LNCAP (cell line): ENCODE measurements at regions not wholly inside any gene's neighbourhood (a gene's known extent, or its start where the extent isn't known, plus 50 kb on each side); places are given as distances from the start of the nearest gene placed in this dataset.

ENCODE experiments used
- TF ChIP-seq, protein P1 (sequence below): fragments of 450-650 bp; IDR thresholded peaks from 2 replicates; pipeline ENCODE4 v1.5.1; 2017; ENCODE audit warnings: mild to moderate bottlenecking

DNA sequence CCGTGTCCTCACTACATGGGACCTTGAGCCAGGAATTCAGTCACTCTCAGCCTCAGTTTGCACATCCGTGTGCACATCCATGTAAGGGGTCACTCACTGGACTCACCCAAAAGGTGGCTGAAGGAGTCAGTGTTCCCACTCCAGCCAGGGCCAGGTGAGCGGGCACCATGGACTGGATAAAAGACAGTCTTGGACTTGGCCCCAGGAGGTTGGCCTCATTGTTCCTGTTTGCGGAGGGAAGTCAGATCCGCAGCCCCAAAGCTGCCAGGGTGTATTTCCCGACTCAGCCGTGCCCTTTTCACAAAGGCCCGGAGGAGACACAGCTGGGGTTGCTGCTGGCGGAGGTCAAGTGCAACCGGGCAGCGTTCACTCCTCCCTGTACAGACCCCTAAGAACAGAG is 170.7 kb upstream of the MYL2 start:
- TF ChIP-seq, protein P1, sequence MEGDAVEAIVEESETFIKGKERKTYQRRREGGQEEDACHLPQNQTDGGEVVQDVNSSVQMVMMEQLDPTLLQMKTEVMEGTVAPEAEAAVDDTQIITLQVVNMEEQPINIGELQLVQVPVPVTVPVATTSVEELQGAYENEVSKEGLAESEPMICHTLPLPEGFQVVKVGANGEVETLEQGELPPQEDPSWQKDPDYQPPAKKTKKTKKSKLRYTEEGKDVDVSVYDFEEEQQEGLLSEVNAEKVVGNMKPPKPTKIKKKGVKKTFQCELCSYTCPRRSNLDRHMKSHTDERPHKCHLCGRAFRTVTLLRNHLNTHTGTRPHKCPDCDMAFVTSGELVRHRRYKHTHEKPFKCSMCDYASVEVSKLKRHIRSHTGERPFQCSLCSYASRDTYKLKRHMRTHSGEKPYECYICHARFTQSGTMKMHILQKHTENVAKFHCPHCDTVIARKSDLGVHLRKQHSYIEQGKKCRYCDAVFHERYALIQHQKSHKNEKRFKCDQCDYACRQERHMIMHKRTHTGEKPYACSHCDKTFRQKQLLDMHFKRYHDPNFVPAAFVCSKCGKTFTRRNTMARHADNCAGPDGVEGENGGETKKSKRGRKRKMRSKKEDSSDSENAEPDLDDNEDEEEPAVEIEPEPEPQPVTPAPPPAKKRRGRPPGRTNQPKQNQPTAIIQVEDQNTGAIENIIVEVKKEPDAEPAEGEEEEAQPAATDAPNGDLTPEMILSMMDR = no peak

DNA sequence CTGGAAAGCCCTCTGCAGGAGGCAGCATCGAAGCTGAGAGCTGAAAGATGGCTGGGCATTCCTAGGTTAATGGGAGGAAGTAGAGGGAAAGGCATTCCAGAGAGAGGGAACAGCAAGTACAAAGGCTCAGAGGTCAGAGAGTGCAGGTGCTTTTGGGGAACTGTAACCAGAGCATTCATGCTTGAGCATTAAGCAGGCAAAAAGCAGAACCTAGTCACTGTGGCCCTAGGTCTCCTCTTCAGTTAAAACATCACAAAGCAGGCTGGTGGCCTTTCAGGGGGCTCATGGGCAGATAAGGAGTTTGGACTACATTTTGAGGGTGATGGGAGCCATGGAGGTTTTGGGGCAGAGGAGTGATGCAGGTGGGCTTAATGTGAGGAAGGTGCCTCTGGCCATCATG is 169.2 kb upstream of the MYL2 start:
- TF ChIP-seq, protein P1 = no peak

DNA sequence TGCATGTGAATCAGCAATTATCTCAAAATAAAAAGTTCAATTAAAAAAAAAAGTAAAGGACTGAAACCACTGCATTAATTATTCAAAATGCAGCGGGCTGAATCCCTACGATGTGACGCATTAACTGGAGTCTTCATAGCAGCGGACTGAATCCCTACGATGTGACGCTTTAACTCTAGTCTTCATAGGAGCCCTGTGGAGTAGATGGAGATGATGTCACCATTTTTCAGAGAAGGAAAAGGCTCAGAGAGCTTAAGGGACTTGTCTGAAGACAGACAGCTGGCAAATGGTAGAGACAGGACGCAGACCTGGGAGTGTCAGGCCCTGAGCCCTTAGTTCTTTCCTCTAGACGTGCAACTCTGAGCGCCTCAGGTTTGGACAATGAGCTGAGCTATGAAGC is 168.0 kb upstream of the MYL2 start:
- TF ChIP-seq, protein P1 = no peak

DNA sequence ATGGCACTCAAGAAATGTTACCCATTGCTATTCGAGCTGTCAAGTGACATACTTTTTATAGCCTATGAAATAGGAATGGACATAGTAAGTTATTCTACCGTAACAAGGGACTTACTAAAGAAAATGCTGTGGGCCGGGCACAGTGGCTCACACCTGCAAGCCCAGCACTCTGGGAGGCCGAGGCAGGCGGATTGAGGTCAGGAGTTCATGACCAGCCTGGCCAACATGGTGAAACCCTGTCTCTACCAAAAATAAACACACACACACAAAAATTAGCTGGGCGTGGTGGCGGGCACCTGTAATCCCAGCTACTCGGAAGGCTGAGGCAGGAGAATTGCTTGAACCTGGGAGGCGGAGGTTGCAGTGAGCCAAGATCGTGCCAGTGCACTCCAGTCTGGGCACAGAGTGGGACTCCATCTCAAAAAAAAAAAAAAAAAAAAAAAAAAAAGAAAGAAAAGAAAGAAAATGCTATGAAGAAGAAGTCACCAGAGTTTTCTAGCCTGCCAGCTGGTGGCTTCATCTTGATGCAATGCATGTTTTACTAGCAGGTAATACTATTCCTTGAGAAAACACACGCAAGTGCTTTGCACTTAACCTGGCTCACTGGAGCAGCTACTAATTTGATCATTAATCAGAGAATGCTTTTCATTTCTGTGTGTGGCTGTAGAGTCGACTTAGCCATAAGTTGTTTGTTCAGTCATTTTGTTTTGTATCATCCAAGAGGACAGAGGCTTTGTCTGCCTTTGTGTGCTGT is 166.7 kb upstream of the MYL2 start:
- TF ChIP-seq, protein P1 = no peak

DNA sequence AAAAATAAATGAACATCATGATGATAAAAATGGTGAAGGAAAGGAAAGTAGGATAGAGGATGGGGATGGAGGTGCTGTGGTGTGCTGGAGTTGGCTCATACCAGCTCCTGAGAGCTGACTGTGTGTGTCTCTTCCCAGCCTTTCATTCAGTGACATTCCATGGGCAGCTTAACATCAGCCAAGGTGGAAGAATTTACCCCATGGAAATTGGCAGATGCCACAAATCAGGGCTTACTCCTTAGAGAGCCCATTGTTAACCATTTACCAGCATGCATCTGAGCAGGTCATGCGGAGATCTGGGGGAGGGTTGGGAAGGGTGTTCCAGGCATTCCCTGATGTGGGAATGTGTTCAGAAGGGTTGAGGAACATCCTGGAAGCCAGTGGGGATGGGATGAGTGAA is 164.7 kb upstream of the MYL2 start:
- TF ChIP-seq, protein P1 = no peak

DNA sequence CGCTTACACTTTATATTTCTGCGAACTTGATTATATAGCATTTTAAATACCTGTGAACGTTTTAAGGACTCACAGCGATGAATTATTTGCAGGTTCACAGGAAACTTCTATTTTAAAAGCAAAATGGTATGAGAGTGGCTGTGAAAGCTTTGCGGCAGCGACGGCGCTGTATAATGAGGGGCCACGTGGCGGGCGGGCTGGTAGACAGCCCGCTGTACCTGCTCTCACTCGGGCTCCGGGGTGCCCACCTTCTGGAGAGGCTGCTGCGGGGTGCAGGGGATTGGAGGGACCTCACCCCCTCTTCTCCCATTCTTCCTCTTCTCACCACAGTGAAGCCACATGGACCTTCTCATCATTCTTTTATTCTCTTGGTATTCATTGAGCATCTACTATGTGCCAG is 164.2 kb upstream of the MYL2 start:
- TF ChIP-seq, protein P1 = no peak

DNA sequence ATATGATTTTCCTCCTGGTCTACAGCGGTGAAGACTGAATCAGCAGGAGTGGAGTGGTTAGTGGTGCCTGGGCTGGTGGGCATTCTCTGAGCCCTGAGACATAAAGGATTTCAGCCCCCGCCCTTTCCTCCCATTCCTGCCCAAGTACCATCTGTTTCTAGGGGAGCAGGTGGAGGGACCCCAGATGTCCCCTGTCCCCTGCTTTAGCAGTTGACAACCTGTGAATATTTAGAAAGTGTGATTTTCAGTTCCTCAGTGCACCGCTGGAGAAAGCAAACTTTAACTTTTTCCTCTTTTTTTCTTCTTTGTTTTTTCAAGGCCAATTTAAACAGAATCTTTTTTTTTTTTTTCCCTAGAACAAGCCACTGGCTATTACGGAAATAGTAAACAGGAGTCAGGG is 163.8 kb upstream of the MYL2 start:
- TF ChIP-seq, protein P1 = no peak

DNA sequence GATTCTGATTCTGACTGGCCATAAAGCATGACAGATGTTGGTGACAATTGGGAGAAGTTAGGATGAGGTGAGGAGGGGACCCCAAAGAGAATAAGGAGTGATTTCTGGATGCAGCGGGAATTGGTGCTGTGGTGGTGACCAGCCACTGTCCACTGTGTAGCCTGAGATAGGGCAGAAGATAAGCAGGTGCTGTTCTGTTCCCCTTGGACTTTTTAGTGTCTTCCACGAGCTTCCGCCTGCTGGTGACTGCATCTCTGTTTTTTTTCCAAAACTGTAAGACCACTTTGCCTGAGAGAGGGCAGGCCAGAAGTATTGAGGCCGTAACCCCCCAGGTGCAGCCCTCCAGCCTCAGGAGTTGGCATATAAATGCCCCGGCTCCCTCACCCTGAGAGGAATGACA is 161.2 kb upstream of the MYL2 start:
- TF ChIP-seq, protein P1 = no peak
